Heart left ventricle (tissue), 13 donors: ENCODE measurements at regions not wholly inside any gene's neighbourhood (a gene's known extent, or its start where the extent isn't known, plus 50 kb on each side); places are given as distances from the start of the nearest gene placed in this dataset.

Source experiments
- POLR2A ChIP-seq, 2 donors: fragments of 450-650 bp; IDR thresholded peaks; one replicate each; pipeline ENCODE4 v1.6.1; 2017; ENCODE audit warnings: antibody characterized with exemption in 2 of 2, mild to moderate bottlenecking in 2 of 2, moderate library complexity in 2 of 2
- TF ChIP-seq, protein P1 (sequence below), 12 donors: fragments of 200-600 bp; sonication (generic) in 4 of 12; IDR thresholded peaks; one replicate each; pipeline versions ENCODE4 v1.5.0 to v1.8.0; 2018 to 2022; ENCODE audit warnings: antibody characterized with exemption in 12 of 12, mild to moderate bottlenecking in 5 of 12
- donor health status: ischemic (EF 13 %, LVEDD 7.1; RV severe dilation, severe dysfunction).
- donor health status: DM: no; HTN: yes; CAD: no.
- donor health status: DM: no; HTN: no; CAD: no.
- donor health status: ischemic (EF 25% LVEDD 6.9; RV normal size, moderate dysfunction).
- donor health status: ischemic (EF 25% LVEDD 5.7; RV mildly dilated, moderate dysfunction).
- donor health status: ischemic (EF 35%, LVEDD 5.7; RV mildly dilated, moderate dysfunction).
- donor health status: nonischemic (EF 11% LVEDD 7.7; RV severe dilation, severe dysfunction).
- donor health status: DM: yes; HTN: yes; CAD: no.
- donor health status: PGD.
- donor health status: ischemic (EF 29% LVEDD 5.4; RV normal size, mild dysfunction).
- donor health status: nonischemic (EF 23%, LVEDD 6.1; RV moderate dilation, normal function).

DNA sequence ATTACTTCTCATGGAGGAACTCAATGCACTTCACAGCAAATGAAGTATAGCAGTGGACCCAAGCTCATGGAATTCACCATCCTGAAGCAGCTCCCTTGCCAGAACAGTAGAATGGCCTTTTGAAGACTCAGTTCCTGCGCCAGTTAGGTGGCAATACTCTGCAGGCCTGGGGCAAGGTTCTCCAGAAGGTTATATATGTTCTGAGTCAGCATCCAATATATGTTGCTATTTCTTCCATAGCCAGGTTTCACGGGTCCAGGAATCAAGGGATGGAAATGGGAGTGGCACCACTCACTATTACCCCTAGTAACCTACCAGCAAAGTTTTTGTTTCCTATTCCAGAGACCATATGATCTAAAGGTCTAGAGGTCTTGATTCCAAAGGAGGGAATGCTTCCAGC lies 56.4 kb upstream of the CNKSR3 start:
- TF ChIP-seq, protein P1, sequence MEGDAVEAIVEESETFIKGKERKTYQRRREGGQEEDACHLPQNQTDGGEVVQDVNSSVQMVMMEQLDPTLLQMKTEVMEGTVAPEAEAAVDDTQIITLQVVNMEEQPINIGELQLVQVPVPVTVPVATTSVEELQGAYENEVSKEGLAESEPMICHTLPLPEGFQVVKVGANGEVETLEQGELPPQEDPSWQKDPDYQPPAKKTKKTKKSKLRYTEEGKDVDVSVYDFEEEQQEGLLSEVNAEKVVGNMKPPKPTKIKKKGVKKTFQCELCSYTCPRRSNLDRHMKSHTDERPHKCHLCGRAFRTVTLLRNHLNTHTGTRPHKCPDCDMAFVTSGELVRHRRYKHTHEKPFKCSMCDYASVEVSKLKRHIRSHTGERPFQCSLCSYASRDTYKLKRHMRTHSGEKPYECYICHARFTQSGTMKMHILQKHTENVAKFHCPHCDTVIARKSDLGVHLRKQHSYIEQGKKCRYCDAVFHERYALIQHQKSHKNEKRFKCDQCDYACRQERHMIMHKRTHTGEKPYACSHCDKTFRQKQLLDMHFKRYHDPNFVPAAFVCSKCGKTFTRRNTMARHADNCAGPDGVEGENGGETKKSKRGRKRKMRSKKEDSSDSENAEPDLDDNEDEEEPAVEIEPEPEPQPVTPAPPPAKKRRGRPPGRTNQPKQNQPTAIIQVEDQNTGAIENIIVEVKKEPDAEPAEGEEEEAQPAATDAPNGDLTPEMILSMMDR (IDR thresholded peaks at IDR 0.05): no peak
- TF ChIP-seq POLR2A (IDR thresholded peaks at IDR 0.05): no peak
